ENCODE measurements at regions not wholly inside any gene's neighbourhood (a gene's known extent, or its start where the extent isn't known, plus 50 kb on each side); places are given as distances from the start of the nearest gene placed in this dataset.

- DNase-seq, result no peak
Observed at GRCh38 chr14:101498526-101498860, 62.8 kb upstream of the DIO3 start.

DNA sequence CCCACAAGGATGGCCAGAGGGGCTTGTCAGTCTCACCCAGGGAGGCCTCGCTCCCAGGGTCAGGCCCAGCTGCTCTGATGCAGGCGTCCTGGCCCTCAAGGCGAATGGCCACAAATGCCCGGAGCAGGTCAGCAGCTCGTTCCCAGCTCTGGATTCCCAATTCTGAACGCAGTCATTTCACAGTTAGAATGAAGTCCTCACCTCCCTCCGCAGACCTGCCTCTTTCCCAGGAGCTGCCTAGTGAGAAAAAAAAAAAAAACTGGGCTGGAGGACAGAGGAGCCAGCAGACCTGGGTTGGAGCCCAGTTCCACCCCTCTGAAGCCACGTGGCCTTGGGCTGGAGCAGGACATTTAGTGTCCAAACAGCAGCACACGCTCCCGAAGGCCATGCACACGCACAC is 62.2 kb upstream of the DIO3 start:
- DNase-seq, result no peak

DNA sequence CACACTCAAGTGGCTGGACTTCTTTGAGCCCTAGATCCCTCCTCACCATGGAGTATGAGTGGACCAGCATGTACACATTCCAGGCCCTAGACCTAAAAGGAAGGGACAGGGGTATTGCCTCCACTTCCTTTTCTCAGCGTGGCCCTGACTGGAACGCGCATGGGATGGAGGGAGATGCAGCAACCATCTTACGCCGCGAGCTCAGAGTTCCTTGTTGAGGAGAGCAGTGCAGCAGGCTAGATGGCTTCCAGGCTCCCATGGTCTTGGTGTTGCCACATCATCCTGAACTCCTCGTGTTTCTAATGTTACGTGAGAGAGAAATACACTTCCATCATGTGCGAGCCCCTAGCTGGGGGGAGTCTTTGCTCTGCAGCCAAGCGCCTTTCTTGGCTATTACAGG is 61.8 kb upstream of the DIO3 start:
- no peak for DNase-seq

- no peak for DNase-seq
Observed at GRCh38 chr14:101500061-101500460, 61.2 kb upstream of the DIO3 start.

GRCh38 chr14:101500681-101501080 is 60.6 kb upstream of the DIO3 start:
- DNase-seq, result no peak

- DNase-seq, result no peak
Observed at GRCh38 chr14:101501341-101501740, 60.0 kb upstream of the DIO3 start.

- DNase-seq, result no peak
Observed at GRCh38 chr14:101501858-101502615, 59.3 kb upstream of the DIO3 start.

- no peak for DNase-seq
Observed at GRCh38 chr14:101502761-101503392, 58.4 kb upstream of the DIO3 start.

GRCh38 chr14:101503431-101504095 is 57.7 kb upstream of the DIO3 start:
- no peak for DNase-seq

- no peak for DNase-seq
Observed at GRCh38 chr14:101504096-101504948, 57.0 kb upstream of the DIO3 start.

- no peak for DNase-seq
Observed at GRCh38 chr14:101505236-101505970, 55.9 kb upstream of the DIO3 start.

DNA sequence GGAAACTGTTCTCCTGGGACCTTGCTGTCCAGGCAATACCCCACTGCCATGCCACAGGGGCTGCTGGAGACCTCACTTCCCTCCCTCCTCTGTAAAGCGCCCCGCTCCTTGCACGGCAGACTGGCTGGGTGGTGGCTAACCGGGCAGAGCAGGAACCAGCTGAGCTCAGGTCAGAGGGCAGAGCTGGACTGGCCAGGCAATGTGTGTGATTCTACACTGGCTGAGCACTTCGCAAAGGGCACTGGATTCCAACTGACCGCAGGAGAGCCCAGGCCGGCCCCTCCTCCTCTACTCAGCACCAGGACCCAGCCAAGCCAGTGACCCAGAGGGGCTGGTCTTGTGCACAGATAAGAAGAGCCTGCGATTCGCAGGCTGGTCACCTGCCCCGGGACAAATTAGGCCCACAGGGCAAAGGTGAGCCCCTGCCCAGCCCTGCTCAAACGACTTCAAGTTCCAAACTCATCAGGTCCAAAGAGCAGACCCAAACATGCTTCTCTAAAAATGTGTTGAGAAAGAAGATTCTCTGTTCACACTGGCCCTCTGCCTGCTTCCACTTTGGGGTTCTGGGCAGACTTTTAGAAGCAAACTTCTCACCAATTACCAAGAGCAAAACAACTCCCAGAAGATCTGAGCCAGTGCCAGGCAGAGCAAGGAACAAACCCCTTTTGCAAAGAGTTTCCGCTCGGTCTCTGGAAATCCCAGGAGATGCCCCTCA is 54.9 kb upstream of the DIO3 start:
- DNase-seq, result no peak

- no peak for DNase-seq
Observed at GRCh38 chr14:101506926-101507835, 54.1 kb upstream of the DIO3 start.

- no peak for DNase-seq
Observed at GRCh38 chr14:101507836-101508150, 53.5 kb upstream of the DIO3 start.

- no peak for DNase-seq
Observed at GRCh38 chr14:101508196-101508947, 52.9 kb upstream of the DIO3 start.

- no peak for DNase-seq
Observed at GRCh38 chr14:101508948-101509729, 52.2 kb upstream of the DIO3 start.

- DNase-seq, result no peak
Observed at GRCh38 chr14:101509730-101510371, 51.4 kb upstream of the DIO3 start.

DNA sequence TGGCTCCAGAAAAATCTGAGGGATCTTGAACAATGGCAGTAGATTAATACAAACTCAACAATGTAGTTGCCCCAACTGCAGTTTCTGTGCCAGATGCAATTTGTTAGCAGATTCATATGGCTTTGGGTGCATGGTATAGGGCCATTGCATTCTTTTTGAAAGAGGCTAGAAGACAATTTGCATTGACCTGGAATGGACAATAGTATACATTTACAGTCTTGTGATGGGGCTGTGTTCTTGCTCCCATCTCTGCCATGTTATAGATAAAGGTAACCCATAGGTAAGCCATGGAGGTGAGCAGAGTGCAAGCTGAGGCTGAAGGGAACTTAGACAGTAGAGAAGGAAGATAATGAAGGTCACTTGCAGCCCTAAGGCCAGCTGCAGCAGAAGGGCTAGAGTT is 50.1 kb upstream of the DIO3 start:
- no peak for DNase-seq
